MCF 10A (cell line): ENCODE measurements at regions not wholly inside any gene's neighbourhood (a gene's known extent, or its start where the extent isn't known, plus 50 kb on each side); places are given as distances from the start of the nearest gene placed in this dataset.

ENCODE experiments used
- BruUV-seq: library from RNA; stranded (reverse); fragments of 400-500 nt; replicated peaks from 2 replicates; lab custom pipeline; 2021; lab: Mats Ljungman, UMichigan
- CTCF ChIA-PET: fragments of 300-600 bp; sonication (Branson Sonifier 250); formaldehyde crosslinking; extraction: SDS; loops from one replicate; lab custom pipeline; 2021; ENCODE audit warnings: antibody characterized with exemption, inconsistent platforms; lab: Yijun Ruan, JAX
- POLR2A ChIA-PET: fragments of 300-600, 350-650 bp; sonication (Branson Sonifier 250); formaldehyde crosslinking; extraction: SDS; loops from one replicate; lab custom pipeline; 2020; ENCODE audit warnings: antibody characterized with exemption, inconsistent platforms; lab: Yijun Ruan, JAX
- DNase-seq: peaks from one replicate; pipeline ENCODE4 v3.0.0-alpha.2; 2018; ENCODE audit not compliant: unreplicated experiment
- H3K27ac Mint-ChIP-seq: one replicate; pipeline ENCODE4 v1.8.0; 2022; ENCODE audit warnings: mild to moderate bottlenecking, low read depth, mixed read lengths; ENCODE audit not compliant: unreplicated experiment
- H3K27me3 Mint-ChIP-seq: one replicate; pipeline ENCODE4 v1.8.0; 2022; ENCODE audit warnings: mixed read lengths; ENCODE audit not compliant: insufficient read depth, unreplicated experiment
- H3K36me3 Mint-ChIP-seq: one replicate; pipeline ENCODE4 v1.8.0; 2022; ENCODE audit warnings: mild to moderate bottlenecking, moderate library complexity, mixed read lengths; ENCODE audit not compliant: insufficient read depth, unreplicated experiment
- H3K4me1 Mint-ChIP-seq: one replicate; pipeline ENCODE4 v1.8.0; 2022; ENCODE audit warnings: mixed read lengths; ENCODE audit not compliant: insufficient read depth, unreplicated experiment
- H3K4me3 Mint-ChIP-seq: one replicate; pipeline ENCODE4 v1.8.0; 2022; ENCODE audit warnings: mild to moderate bottlenecking, moderate library complexity, mixed read lengths; ENCODE audit not compliant: unreplicated experiment
- H3K9me3 Mint-ChIP-seq: one replicate; pipeline ENCODE4 v1.8.0; 2022; ENCODE audit warnings: mixed read lengths; ENCODE audit not compliant: unreplicated experiment
- intact Hi-C: fragments of 100-400 bp; cut with micrococcal nuclease; formaldehyde crosslinking; loops from 2 replicates; pipeline ENCODE4 v1.14.1; 2022
- TF ChIP-seq, protein P1 (sequence below): fragments of 200-600 bp; IDR thresholded peaks from one replicate; pipeline ENCODE4 v1.8.0; 2022; ENCODE audit warnings: antibody characterized with exemption, mild to moderate bottlenecking; ENCODE audit not compliant: unreplicated experiment

DNA sequence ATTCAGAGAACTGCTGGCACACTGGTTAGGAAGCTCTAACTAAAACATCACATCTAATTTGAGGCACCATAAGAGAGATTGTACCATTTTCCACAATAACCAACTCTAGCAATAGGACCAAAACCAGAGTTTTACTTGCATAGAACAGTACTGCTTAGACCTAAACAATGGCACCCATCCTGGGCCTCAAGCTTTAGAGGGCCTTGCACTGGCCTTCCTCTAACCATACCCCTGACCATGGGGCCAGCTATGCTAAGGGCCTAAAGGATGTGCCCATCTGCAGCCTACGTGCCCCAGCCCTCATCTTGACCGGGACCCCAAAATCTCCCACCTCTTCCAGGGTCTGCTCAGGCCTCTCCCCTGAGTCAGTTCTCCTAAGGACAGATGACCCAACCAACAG, 74.4 kb upstream of the ARHGAP32 start:
- no peak for DNase-seq
- Mint-ChIP-seq H3K27ac (no peak overlapping the region), H3K4me3 (no peak overlapping the region), H3K4me1 (peaks cover 11% of the 10 kb centered on the region), H3K36me3 (peaks cover 6% of the 10 kb centered on the region), H3K27me3 (no peaks in the 10 kb centered on the region), H3K9me3 (no peaks in the 10 kb centered on the region)
- ChIA-PET CTCF (interaction anchor here (0.6 to 1.4 kb wide), 3 partner anchors 66 to 631 kb away, joined by 3 to 4 read pairs (median 4); no protein-coding TSS in a partner anchor), POLR2A (no interaction called here)
- intact Hi-C loops, result no loop called here
- BruUV-seq, result no TSS peak
- TF ChIP-seq, protein P1, sequence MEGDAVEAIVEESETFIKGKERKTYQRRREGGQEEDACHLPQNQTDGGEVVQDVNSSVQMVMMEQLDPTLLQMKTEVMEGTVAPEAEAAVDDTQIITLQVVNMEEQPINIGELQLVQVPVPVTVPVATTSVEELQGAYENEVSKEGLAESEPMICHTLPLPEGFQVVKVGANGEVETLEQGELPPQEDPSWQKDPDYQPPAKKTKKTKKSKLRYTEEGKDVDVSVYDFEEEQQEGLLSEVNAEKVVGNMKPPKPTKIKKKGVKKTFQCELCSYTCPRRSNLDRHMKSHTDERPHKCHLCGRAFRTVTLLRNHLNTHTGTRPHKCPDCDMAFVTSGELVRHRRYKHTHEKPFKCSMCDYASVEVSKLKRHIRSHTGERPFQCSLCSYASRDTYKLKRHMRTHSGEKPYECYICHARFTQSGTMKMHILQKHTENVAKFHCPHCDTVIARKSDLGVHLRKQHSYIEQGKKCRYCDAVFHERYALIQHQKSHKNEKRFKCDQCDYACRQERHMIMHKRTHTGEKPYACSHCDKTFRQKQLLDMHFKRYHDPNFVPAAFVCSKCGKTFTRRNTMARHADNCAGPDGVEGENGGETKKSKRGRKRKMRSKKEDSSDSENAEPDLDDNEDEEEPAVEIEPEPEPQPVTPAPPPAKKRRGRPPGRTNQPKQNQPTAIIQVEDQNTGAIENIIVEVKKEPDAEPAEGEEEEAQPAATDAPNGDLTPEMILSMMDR, result no peak

DNA sequence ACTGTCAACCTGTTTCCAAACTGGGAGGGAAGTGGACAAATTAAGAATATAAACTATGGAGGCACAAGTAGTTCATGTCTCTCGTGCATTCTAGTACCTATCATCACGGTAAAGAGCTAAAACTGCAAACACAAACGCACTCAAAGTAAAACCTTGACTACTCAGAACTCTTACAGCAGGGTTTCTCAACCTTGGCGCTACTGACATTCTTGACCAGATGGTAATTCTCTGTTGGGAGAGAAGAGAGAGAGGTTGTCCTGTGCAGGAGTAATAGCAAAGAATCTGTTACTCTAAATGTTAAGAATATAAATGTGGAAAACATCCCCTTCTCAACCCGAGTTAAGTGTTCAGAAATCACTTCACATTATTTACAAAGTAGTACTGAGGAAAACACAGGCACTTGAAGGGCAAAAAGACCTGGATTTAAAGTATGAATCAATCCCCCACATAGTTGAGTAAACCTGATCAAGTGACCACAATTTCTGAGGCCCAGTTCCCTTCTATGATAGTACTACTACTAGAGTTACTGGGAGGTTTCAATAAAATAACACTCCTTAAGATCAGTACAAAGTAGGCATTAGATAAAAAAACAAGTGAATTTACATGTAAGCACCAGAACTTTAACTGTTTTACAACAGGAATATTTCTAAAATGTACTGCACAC, 73.1 kb upstream of the ARHGAP32 start:
- intact Hi-C loops, result no loop called here
- H3K36me3 Mint-ChIP-seq, result peaks cover 6% of the 10 kb centered on the region
- TF ChIP-seq, protein P1, result no peak
- H3K4me3 Mint-ChIP-seq, result no peak overlapping the region
- no peaks in the 10 kb centered on the region for H3K9me3 Mint-ChIP-seq
- H3K4me1 Mint-ChIP-seq, result peaks cover 11% of the 10 kb centered on the region
- ChIA-PET POLR2A (no interaction called here), CTCF (interaction anchor here (0.6 kb wide), 1 partner anchor 22 kb away, joined by 3 read pairs; no protein-coding TSS in a partner anchor)
- BruUV-seq, result no TSS peak
- peak overlapping the region; percentile 32 for H3K27ac Mint-ChIP-seq
- H3K27me3 Mint-ChIP-seq, result no peaks in the 10 kb centered on the region
- no peak for DNase-seq

DNA sequence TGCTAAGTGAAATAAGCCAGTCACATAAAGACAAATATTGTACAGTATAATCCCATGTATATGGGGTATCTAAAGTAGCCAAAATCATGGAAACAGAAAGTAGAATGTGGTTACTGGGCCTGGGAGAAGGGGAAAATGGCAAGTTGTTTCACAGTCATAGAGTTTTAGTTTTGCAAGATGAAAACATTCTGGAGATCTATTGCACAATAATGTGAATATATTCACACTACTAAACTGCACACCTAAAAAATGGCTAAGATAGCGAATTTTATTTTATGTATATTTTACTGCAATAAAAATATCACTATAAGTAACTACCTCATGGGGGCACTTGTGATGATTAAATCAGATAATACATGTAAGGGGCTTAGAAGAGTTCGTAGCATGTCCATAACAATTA, 72.0 kb upstream of the ARHGAP32 start:
- H3K4me3 Mint-ChIP-seq, result no peak overlapping the region
- BruUV-seq, result no TSS peak
- CTCF ChIA-PET, result interaction anchor here (0.7 kb wide), 1 partner anchor 68 kb away, joined by 4 read pairs; no protein-coding TSS in a partner anchor
- DNase-seq, result no peak
- H3K9me3 Mint-ChIP-seq, result no peaks in the 10 kb centered on the region
- H3K27ac Mint-ChIP-seq, result peak overlapping the region; percentile 32
- H3K4me1 Mint-ChIP-seq, result peaks cover 11% of the 10 kb centered on the region
- POLR2A ChIA-PET, result no interaction called here
- peaks cover 6% of the 10 kb centered on the region for H3K36me3 Mint-ChIP-seq
- TF ChIP-seq, protein P1, result no peak
- intact Hi-C loops, result no loop called here
- no peaks in the 10 kb centered on the region for H3K27me3 Mint-ChIP-seq

DNA sequence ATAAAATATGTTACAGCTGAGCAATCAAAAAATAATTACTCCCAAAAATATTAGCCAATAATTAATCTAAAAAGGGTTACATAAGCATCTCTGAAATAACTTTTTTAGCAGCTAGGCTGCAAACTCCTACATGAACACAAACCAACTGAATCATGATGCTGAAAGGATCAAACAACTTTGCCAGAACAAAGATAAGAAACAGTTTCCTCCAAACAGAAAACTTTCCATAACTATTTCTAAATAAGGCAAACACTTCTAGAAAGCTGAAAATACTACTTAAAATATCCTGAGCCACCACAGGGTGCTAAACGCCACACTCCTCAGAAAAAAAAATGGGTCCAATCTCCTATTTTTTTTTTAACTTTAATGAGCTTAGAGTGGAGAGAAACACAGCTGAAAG, 68.6 kb upstream of the ARHGAP32 start:
- TF ChIP-seq, protein P1, result no peak
- no peak overlapping the region for H3K4me3 Mint-ChIP-seq
- BruUV-seq, result no TSS peak
- H3K4me1 Mint-ChIP-seq, result peaks cover 17% of the 10 kb centered on the region
- no peaks in the 10 kb centered on the region for H3K9me3 Mint-ChIP-seq
- CTCF ChIA-PET, result no interaction called here
- H3K27me3 Mint-ChIP-seq, result no peaks in the 10 kb centered on the region
- H3K36me3 Mint-ChIP-seq, result no peaks in the 10 kb centered on the region
- DNase-seq, result no peak
- intact Hi-C loops, result no loop called here
- no peak overlapping the region for H3K27ac Mint-ChIP-seq
- POLR2A ChIA-PET, result interaction anchor here (0.8 to 1.9 kb wide), 7 partner anchors 11 to 113 kb away, joined by 3 to 5 read pairs (median 4); partner anchors contain the start of gene ARHGAP32
